ENCODE measurements at regions not wholly inside any gene's neighbourhood (a gene's known extent, or its start where the extent isn't known, plus 50 kb on each side); places are given as distances from the start of the nearest gene placed in this dataset.

DNA sequence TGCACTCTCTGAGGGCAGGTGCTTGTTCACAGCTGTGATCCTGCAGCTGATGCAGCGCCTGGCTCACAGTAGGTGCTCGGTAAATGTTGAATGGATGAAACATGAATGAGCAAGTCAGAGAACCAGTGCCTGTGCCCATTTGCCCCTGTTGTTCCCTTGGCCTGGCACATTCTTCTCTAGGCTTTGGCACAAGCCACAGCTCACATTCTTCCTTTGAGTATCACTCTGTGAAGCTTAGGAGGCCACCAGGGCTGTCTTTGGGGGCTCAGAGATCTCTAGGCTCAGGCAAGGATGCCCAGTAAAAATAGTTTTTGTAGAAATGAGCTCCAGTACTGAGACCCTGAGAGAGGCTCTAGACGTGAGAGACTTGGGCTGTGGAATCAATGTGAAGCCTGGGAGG, 144.6 kb upstream of the NAV2 start:
- TF ChIP-seq EZH2 (IDR thresholded peaks at IDR 0.05): no peak
- no peak for TF ChIP-seq FOXP2 (optimal IDR thresholded peaks at IDR 0.05; ENCODE audit: control extremely low read depth, extremely low read length, insufficient read depth)
- TF ChIP-seq POLR2AphosphoS5 (IDR thresholded peaks at IDR 0.05; ENCODE audit: borderline replicate concordance, low read depth, low read length): no peak
- DNase-seq (ENCODE audit: low read depth, low spot score): no peak
- H3K9me3 ChIP-seq (ENCODE audit: low read depth, low read length): no peaks in the 10 kb centered on the region
- no peak overlapping the region for H3K9ac ChIP-seq (ENCODE audit: insufficient read length)
- H3K36me3 ChIP-seq (ENCODE audit: insufficient read depth, low read length): no peaks in the 10 kb centered on the region
- no peak overlapping the region for H3K27ac ChIP-seq
- no peak overlapping the region for H3K4me3 ChIP-seq

DNA sequence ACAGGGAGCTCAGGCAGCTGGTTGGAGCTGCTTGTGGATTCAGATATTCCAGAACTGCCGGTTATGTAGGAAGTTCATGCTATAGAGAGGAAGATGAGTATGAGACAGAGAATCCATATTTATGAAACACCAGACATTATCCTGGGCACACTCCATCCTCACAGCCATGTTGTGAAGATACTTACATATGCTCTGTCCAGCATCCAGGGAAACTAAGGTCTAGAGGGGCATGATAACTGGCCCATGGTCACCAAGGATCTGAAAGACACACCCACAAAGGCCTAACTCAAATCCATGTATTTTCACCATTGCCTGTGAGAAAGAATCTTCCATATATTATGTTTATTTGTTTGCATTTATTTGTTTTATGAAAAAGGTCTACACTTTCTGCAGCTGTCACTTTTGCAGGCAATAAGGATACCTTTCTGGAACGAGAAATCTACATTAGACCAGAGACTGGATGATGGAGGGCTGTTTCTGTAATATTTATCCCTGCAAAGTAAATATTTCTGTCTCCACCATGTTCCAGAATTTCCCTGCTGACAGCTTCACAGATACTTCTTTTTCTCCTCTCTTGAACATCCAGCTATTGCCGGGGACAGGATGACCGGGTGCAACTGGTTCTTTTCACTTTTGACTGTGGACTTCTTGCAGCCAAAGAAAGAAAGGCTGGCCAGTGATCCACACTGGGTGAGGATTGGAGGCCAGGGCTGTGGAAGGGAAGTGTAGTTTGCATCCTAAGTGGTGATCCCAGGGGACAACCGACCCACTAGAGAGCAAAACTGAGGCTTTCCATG, 145.9 kb upstream of the NAV2 start:
- H3K4me3 ChIP-seq: no peak overlapping the region
- no peak for DNase-seq (ENCODE audit: low read depth, low spot score)
- no peak overlapping the region for H3K9ac ChIP-seq (ENCODE audit: insufficient read length)
- no peak for TF ChIP-seq POLR2AphosphoS5 (IDR thresholded peaks at IDR 0.05; ENCODE audit: borderline replicate concordance, low read depth, low read length)
- TF ChIP-seq FOXP2 (optimal IDR thresholded peaks at IDR 0.05; ENCODE audit: control extremely low read depth, extremely low read length, insufficient read depth): no peak
- no peak for TF ChIP-seq EZH2 (IDR thresholded peaks at IDR 0.05)
- no peaks in the 10 kb centered on the region for H3K9me3 ChIP-seq (ENCODE audit: low read depth, low read length)
- no peaks in the 10 kb centered on the region for H3K36me3 ChIP-seq (ENCODE audit: insufficient read depth, low read length)
- no peak overlapping the region for H3K27ac ChIP-seq

DNA sequence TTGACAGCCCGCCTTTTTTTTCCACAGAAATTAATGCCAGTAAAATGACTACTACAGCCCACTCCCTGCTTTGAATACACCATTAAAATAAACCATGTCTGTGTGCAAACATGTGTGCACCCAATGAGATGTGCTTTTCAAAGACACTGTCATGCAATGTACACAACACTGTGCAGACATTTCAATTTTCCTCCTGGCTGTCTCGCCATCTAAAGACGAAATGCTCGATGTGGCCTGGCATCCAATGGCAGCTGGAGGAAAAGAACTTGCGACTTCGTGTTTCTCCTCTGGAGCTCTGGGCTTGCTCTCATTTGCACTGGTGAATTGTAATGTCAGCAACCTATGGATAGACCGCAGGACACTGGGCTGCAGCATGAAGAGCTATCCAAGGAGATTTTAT, 147.0 kb upstream of the NAV2 start:
- H3K4me3 ChIP-seq: no peak overlapping the region
- no peak for DNase-seq (ENCODE audit: low read depth, low spot score)
- no peaks in the 10 kb centered on the region for H3K9me3 ChIP-seq (ENCODE audit: low read depth, low read length)
- H3K9ac ChIP-seq (ENCODE audit: insufficient read length): no peak overlapping the region
- TF ChIP-seq FOXP2 (optimal IDR thresholded peaks at IDR 0.05; ENCODE audit: control extremely low read depth, extremely low read length, insufficient read depth): no peak
- no peaks in the 10 kb centered on the region for H3K36me3 ChIP-seq (ENCODE audit: insufficient read depth, low read length)
- no peak overlapping the region for H3K27ac ChIP-seq

DNA sequence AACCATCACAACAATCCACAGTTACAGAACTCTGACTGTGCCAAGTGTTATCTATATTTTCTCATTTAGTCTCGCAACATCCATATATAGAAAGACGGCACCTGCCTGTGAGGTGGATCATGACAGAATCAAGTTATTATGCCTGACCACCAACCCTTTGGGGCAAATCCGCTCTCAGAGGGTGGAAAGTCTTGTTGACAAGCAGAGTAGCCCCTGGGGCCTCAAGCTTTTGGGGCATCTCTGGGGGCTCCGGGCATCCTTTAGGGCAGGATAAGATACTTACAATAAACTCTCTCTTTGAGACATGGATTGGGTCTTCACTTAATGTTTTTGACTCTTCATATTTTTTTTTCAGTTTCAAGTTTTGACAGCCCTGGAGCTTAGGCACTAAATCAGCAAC, 150.5 kb upstream of the NAV2 start:
- H3K9ac ChIP-seq (ENCODE audit: insufficient read length): no peak overlapping the region
- H3K4me3 ChIP-seq: no peak overlapping the region
- H3K9me3 ChIP-seq (ENCODE audit: low read depth, low read length): no peaks in the 10 kb centered on the region
- DNase-seq (ENCODE audit: low read depth, low spot score): no peak
- H3K36me3 ChIP-seq (ENCODE audit: insufficient read depth, low read length): no peaks in the 10 kb centered on the region
- no peak overlapping the region for H3K27ac ChIP-seq
- TF ChIP-seq FOXP2 (optimal IDR thresholded peaks at IDR 0.05; ENCODE audit: control extremely low read depth, extremely low read length, insufficient read depth): no peak
- TF ChIP-seq POLR2AphosphoS5 (IDR thresholded peaks at IDR 0.05; ENCODE audit: borderline replicate concordance, low read depth, low read length): no peak
- no peak for TF ChIP-seq EZH2 (IDR thresholded peaks at IDR 0.05)

DNA sequence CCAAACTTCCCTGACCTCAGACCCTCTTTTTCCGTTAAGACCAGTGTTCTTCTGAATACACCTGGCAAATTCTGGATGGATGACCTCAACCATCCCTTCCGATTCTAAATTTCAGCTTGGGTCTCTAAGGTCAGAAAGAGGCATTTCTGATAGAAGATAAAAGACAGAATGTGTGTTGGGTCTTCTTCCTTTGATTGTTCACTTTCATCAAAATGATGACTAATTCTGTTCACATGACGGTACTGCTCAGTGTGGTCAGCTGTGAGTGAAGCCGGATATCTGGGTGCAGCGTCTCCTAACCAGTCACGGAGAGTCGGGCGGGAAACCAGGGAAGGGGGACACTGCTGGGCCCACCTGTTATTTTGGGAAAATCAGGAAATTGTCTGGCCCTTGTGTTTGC, 151.6 kb upstream of the NAV2 start:
- no peak for DNase-seq (ENCODE audit: low read depth, low spot score)
- Histone ChIP-seq H3K27ac (no peak overlapping the region), H3K36me3 (ENCODE audit: insufficient read depth, low read length) (no peaks in the 10 kb centered on the region), H3K9me3 (ENCODE audit: low read depth, low read length) (no peaks in the 10 kb centered on the region), H3K9ac (ENCODE audit: insufficient read length) (no peak overlapping the region), H3K4me3 (no peak overlapping the region)
- TF ChIP-seq POLR2AphosphoS5 (IDR thresholded peaks at IDR 0.05; ENCODE audit: borderline replicate concordance, low read depth, low read length): no peak

DNA sequence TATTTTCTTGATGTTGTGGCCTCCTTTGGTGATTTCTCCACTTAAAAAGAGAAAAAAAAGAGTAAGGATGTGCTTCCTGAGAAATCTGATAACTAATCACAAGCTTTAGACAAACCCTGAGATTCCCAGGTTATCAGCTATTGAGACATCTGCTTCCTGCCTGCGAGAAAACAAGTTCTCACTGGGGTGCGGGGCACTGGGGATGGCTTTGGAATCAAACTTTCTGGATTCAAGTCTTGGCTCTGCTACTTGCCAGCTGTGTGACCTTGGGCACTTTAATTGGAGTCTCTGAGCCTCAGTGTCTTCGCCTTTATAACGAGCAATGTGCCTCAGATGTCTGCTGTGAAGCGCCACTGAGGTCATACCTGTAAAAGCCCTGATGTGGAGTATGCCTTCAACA, 152.5 kb upstream of the NAV2 start:
- no peaks in the 10 kb centered on the region for H3K36me3 ChIP-seq (ENCODE audit: insufficient read depth, low read length)
- H3K4me3 ChIP-seq: no peak overlapping the region
- DNase-seq (ENCODE audit: low read depth, low spot score): no peak
- H3K27ac ChIP-seq: no peak overlapping the region
- H3K9me3 ChIP-seq (ENCODE audit: low read depth, low read length): no peaks in the 10 kb centered on the region
- no peak overlapping the region for H3K9ac ChIP-seq (ENCODE audit: insufficient read length)
- TF ChIP-seq EZH2 (IDR thresholded peaks at IDR 0.05) (no peak), POLR2AphosphoS5 (IDR thresholded peaks at IDR 0.05; ENCODE audit: borderline replicate concordance, low read depth, low read length) (no peak), FOXP2 (optimal IDR thresholded peaks at IDR 0.05; ENCODE audit: control extremely low read depth, extremely low read length, insufficient read depth) (no peak)

DNA sequence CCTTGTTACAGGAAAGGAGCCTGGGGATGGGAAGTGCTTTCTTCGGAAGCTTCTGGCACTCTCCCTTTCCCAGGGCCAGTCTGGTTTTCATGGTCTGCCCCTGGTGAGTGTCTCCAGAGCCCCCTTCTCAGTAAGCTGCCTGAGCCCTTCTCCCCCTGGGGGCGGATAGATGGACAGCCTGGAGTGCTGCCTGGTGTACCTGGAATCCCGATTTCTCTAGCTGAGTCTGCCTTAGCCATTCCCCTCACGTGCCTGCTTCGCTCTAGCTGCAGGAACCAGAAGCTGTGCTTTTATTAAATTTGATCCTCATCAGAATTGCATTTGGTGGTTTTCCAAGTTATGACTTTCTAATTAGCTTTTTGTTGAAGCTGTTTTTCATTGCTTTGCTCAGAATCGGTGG, 152.9 kb upstream of the NAV2 start:
- no peak overlapping the region for H3K27ac ChIP-seq
- H3K4me3 ChIP-seq: no peak overlapping the region
- DNase-seq (ENCODE audit: low read depth, low spot score): no peak
- TF ChIP-seq EZH2 (IDR thresholded peaks at IDR 0.05): no peak
- TF ChIP-seq POLR2AphosphoS5 (IDR thresholded peaks at IDR 0.05; ENCODE audit: borderline replicate concordance, low read depth, low read length): no peak
- no peak for TF ChIP-seq FOXP2 (optimal IDR thresholded peaks at IDR 0.05; ENCODE audit: control extremely low read depth, extremely low read length, insufficient read depth)
- H3K9ac ChIP-seq (ENCODE audit: insufficient read length): no peak overlapping the region
- H3K36me3 ChIP-seq (ENCODE audit: insufficient read depth, low read length): no peaks in the 10 kb centered on the region
- no peaks in the 10 kb centered on the region for H3K9me3 ChIP-seq (ENCODE audit: low read depth, low read length)

DNA sequence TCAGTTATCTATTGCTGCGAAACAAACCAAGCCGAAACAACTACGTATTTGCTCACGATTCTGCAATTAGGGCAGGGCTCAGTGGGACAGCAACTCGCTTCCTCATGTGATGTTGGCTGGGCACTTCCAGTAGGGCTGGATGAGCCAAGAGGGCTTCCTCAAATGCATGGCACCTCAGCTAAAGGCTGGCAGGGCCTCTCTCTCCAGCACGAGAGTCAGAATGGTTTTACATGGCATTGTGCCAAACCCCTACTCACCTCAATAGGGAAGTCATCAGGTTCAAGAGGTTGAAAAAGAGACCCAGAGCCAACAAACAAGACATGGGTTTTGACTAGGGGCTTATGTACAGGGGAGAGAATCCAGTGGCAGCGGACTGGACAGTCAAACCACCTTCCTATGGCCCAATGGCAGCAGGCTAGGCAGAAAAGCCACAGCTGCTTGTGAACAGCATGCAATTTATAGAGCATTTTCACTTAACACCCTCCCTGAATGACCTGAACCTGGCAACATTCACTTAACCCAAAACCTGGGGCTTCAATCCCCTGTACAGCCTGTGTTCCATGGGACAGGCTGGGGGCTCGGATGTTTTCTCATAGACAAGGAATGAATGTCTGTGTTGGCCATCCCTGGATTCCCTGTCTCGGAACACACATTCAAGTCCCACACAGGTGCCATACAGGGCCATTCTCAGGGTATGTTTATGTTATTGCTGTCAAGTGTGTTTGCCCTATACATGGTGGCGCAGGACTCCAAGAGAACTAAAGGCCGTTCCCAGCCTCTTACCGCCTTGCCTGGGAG, 154.2 kb upstream of the NAV2 start:
- Histone ChIP-seq H3K4me3 (no peak overlapping the region), H3K36me3 (ENCODE audit: insufficient read depth, low read length) (no peaks in the 10 kb centered on the region), H3K27ac (no peak overlapping the region), H3K9me3 (ENCODE audit: low read depth, low read length) (no peaks in the 10 kb centered on the region), H3K9ac (ENCODE audit: insufficient read length) (no peak overlapping the region)
- no peak for DNase-seq (ENCODE audit: low read depth, low spot score)
- no peak for TF ChIP-seq POLR2AphosphoS5 (IDR thresholded peaks at IDR 0.05; ENCODE audit: borderline replicate concordance, low read depth, low read length)
- TF ChIP-seq EZH2 (IDR thresholded peaks at IDR 0.05): no peak
- TF ChIP-seq FOXP2 (optimal IDR thresholded peaks at IDR 0.05; ENCODE audit: control extremely low read depth, extremely low read length, insufficient read depth): no peak
